ENCODE measurements at regions not wholly inside any gene's neighbourhood (a gene's known extent, or its start where the extent isn't known, plus 50 kb on each side); places are given as distances from the start of the nearest gene placed in this dataset.

GRCh38 chr5:84603568-84604185 is 219.0 kb upstream of the EDIL3 start:
- no peak overlapping the region for H2BK5ac ChIP-seq (ENCODE audit: insufficient read length, low read length)
- H3T11ph ChIP-seq (ENCODE audit: low read length), result no peak overlapping the region
- H3K27ac ChIP-seq (ENCODE audit: insufficient read length, low read depth, low read length), result no peak overlapping the region
- H2BK120ac ChIP-seq (ENCODE audit: low read depth, low read length, poor library complexity, severe bottlenecking), result no peak overlapping the region
- no peaks in the 10 kb centered on the region for H3K23me2 ChIP-seq (ENCODE audit: insufficient read length, low read depth, low read length, poor library complexity, severe bottlenecking)
- no peaks in the 10 kb centered on the region for H4K20me1 ChIP-seq (ENCODE audit: control insufficient read depth, insufficient read depth, insufficient read length)
- H2BK20ac ChIP-seq (ENCODE audit: low read depth, low read length, poor library complexity, severe bottlenecking), result no peak overlapping the region
- no peaks in the 10 kb centered on the region for H3K27me3 ChIP-seq (ENCODE audit: insufficient read depth, low read length)
- Mint-ChIP-seq H3K4me1 (peaks cover 42 to 50% of the 10 kb centered on the region in 2 experiments), H3K9me3 (no peaks in the 10 kb centered on the region), H3K27me3 (ENCODE audit: low read depth) (no peaks in the 10 kb centered on the region), H3K4me3 (no peak overlapping the region), H3K27ac (peak overlapping the region; percentile 63 to 84 (median 78); a peak in 6 of 7 replicates), H3K36me3 (ENCODE audit: insufficient read depth in 1 of 3, low read depth in 3 of 3) (peaks cover 0 to 2% (median 0%) of the 10 kb centered on the region in 3 experiments; a peak in 2 of 7 replicates)
- no peak overlapping the region for H4K8ac ChIP-seq (replicated peaks; ENCODE audit: insufficient read length, low read depth, low read length)
- H3K79me2 ChIP-seq (ENCODE audit: insufficient read depth, low read length), result no peaks in the 10 kb centered on the region
- no peak overlapping the region for H2AK5ac ChIP-seq (ENCODE audit: insufficient read length, low read length)
- H4K91ac ChIP-seq (ENCODE audit: insufficient read length, low read depth, low read length), result no peak overlapping the region
- no peak overlapping the region for H3K9ac ChIP-seq (ENCODE audit: extremely low read depth, insufficient read length, low read length)
- no CpG with 5 or more reads among the region's 3 CpGs for WGBS (ENCODE audit: extremely low coverage, insufficient read length, low lambda C conversion rate)
- no peak overlapping the region for H3K56ac ChIP-seq (ENCODE audit: insufficient read length, low read depth, low read length)
- DNase-seq, result no peak
- no peak overlapping the region for H4K5ac ChIP-seq (ENCODE audit: insufficient read length, low read depth, low read length)
- H3K79me1 ChIP-seq (ENCODE audit: insufficient read depth, low read depth, low read length, poor library complexity, severe bottlenecking), result no peaks in the 10 kb centered on the region
- H3K4ac ChIP-seq (ENCODE audit: low read depth, low read length), result no peak overlapping the region
- no peak overlapping the region for H2BK12ac ChIP-seq (ENCODE audit: insufficient read length, low read depth, low read length)
- H3K23ac ChIP-seq (ENCODE audit: insufficient read length, low read depth, low read length), result no peak overlapping the region
- H3K9me3 ChIP-seq (ENCODE audit: control insufficient read depth, low read depth, low read length), result no peaks in the 10 kb centered on the region
- H3K14ac ChIP-seq (ENCODE audit: insufficient read depth, low read length), result no peak overlapping the region
- H2AFZ ChIP-seq (ENCODE audit: low read length), result no peak overlapping the region
- no peak overlapping the region for H3K18ac ChIP-seq (ENCODE audit: insufficient read length, low read depth, low read length)
- no peak overlapping the region for H2BK15ac ChIP-seq (ENCODE audit: low read depth, low read length)
- TF ChIP-seq CTCF (conservative IDR thresholded peaks at IDR 0.05), result no peak
- no peak overlapping the region for H3K4me2 ChIP-seq (ENCODE audit: insufficient read depth, insufficient read length, low read length)
- peaks cover 11% of the 10 kb centered on the region; the same call in 1 of the 2 replicates for H3K4me1 ChIP-seq (ENCODE audit: insufficient read depth, low read length)
